ENCODE measurements at regions not wholly inside any gene's neighbourhood (a gene's known extent, or its start where the extent isn't known, plus 50 kb on each side); places are given as distances from the start of the nearest gene placed in this dataset.
"Not testable (repeated sequence)": the region's sequence is repeated elsewhere in the genome, so short reads cannot be mapped to it uniquely, and the experiment has no call there.

- no peak overlapping the region for H3K4me3 ChIP-seq (ENCODE audit: low read depth, low read length)
Measured at GRCh38 chr13:89402211-89402610, 1731.0 kb downstream of the SLITRK5 start.

GRCh38 chr13:89406096-89406495 is 1734.9 kb downstream of the SLITRK5 start:
- H3K4me3 ChIP-seq (ENCODE audit: low read depth, low read length) = not testable (repeated sequence)

GRCh38 chr13:89407357-89407756 is 1736.2 kb downstream of the SLITRK5 start:
- H3K4me3 ChIP-seq (ENCODE audit: low read depth, low read length) = no peak overlapping the region

- H3K4me3 ChIP-seq (ENCODE audit: low read depth, low read length) = no peak overlapping the region
Measured at GRCh38 chr13:89432997-89433396, 1761.8 kb downstream of the SLITRK5 start.

- H3K4me3 ChIP-seq (ENCODE audit: low read depth, low read length) = not testable (repeated sequence)
Measured at GRCh38 chr13:89434624-89435023, 1763.5 kb downstream of the SLITRK5 start.

- no peak overlapping the region for H3K4me3 ChIP-seq (ENCODE audit: low read depth, low read length)
Measured at GRCh38 chr13:89454681-89455080, 1783.5 kb downstream of the SLITRK5 start.

GRCh38 chr13:89455225-89455624 is 1784.1 kb downstream of the SLITRK5 start:
- no peak overlapping the region for H3K4me3 ChIP-seq (ENCODE audit: low read depth, low read length)

- H3K4me3 ChIP-seq (ENCODE audit: low read depth, low read length) = no peak overlapping the region
Measured at GRCh38 chr13:89455741-89456140, 1784.6 kb downstream of the SLITRK5 start.

GRCh38 chr13:89457977-89458376 is 1786.8 kb downstream of the SLITRK5 start:
- no peak overlapping the region for H3K4me3 ChIP-seq (ENCODE audit: low read depth, low read length)

- no peak overlapping the region for H3K4me3 ChIP-seq (ENCODE audit: low read depth, low read length)
Measured at GRCh38 chr13:89458456-89458855, 1787.3 kb downstream of the SLITRK5 start.

- H3K4me3 ChIP-seq (ENCODE audit: low read depth, low read length) = not testable (repeated sequence)
Measured at GRCh38 chr13:89460895-89461294, 1789.7 kb downstream of the SLITRK5 start.

GRCh38 chr13:89465366-89465765 is 1794.2 kb downstream of the SLITRK5 start:
- H3K4me3 ChIP-seq (ENCODE audit: low read depth, low read length) = no peak overlapping the region

GRCh38 chr13:89468081-89468480 is 1796.9 kb downstream of the SLITRK5 start:
- no peak overlapping the region for H3K4me3 ChIP-seq (ENCODE audit: low read depth, low read length)

GRCh38 chr13:89470901-89471300 is 1799.7 kb downstream of the SLITRK5 start:
- H3K4me3 ChIP-seq (ENCODE audit: low read depth, low read length) = no peak overlapping the region

- H3K4me3 ChIP-seq (ENCODE audit: low read depth, low read length) = no peak overlapping the region
Measured at GRCh38 chr13:89474432-89474831, 1803.3 kb downstream of the SLITRK5 start.

- H3K4me3 ChIP-seq (ENCODE audit: low read depth, low read length) = no peak overlapping the region
Measured at GRCh38 chr13:89486065-89486464, 1814.9 kb downstream of the SLITRK5 start.

GRCh38 chr13:89486709-89487108 is 1815.5 kb downstream of the SLITRK5 start:
- H3K4me3 ChIP-seq (ENCODE audit: low read depth, low read length) = no peak overlapping the region

- no peak overlapping the region for H3K4me3 ChIP-seq (ENCODE audit: low read depth, low read length)
Measured at GRCh38 chr13:89490661-89491060, 1819.5 kb downstream of the SLITRK5 start.

GRCh38 chr13:89496478-89496877 is 1825.3 kb downstream of the SLITRK5 start:
- H3K4me3 ChIP-seq (ENCODE audit: low read depth, low read length) = no peak overlapping the region

- H3K4me3 ChIP-seq (ENCODE audit: low read depth, low read length) = no peak overlapping the region
Measured at GRCh38 chr13:89497658-89498057, 1826.5 kb downstream of the SLITRK5 start.

GRCh38 chr13:89502286-89502685 is 1831.1 kb downstream of the SLITRK5 start:
- H3K4me3 ChIP-seq (ENCODE audit: low read depth, low read length) = no peak overlapping the region

- no peak overlapping the region for H3K4me3 ChIP-seq (ENCODE audit: low read depth, low read length)
Measured at GRCh38 chr13:89514534-89515312, 1832.8 kb upstream of the MIR17HG start.

- H3K4me3 ChIP-seq (ENCODE audit: low read depth, low read length) = no peak overlapping the region
Measured at GRCh38 chr13:89515948-89516347, 1831.5 kb upstream of the MIR17HG start.

Measured in iPS-11a (cell line).